SK-N-SH (cell line): ENCODE measurements at regions not wholly inside any gene's neighbourhood (a gene's known extent, or its start where the extent isn't known, plus 50 kb on each side); places are given as distances from the start of the nearest gene placed in this dataset.

Experiments
- CTCF ChIA-PET: fragments of 300-600, 350-600 bp; formaldehyde crosslinking; extraction: SDS; loops from one replicate; lab custom pipeline; 2021; lab: Yijun Ruan, JAX
- POLR2A ChIA-PET: fragments of 350-600 bp; sonication (Branson Sonifier 250); formaldehyde crosslinking; extraction: SDS; loops from one replicate; lab custom pipeline; 2020; ENCODE audit warnings: antibody characterized with exemption, inconsistent platforms; lab: Yijun Ruan, JAX
- DNase-seq: peaks from one replicate; pipeline ENCODE4 v3.0.0; 2012
- H2AFZ ChIP-seq: fragments of 200-600 bp; sonication (generic); 2 replicates; pipeline ENCODE4 v1.8.1; 2016; ENCODE audit warnings: antibody characterized with exemption, mild to moderate bottlenecking, low read depth
- H3F3A ChIP-seq: fragments of 200-600 bp; sonication (generic); replicated peaks from 2 replicates; pipeline ENCODE3; 2016; ENCODE audit warnings: antibody characterized with exemption, mild to moderate bottlenecking; ENCODE audit not compliant: insufficient read depth
- H3K27ac ChIP-seq, 2 experiments: fragments of 200-500 bp in 1 of 2; fragments of 200-600 bp in 1 of 2; sonication (Bioruptor generic) in 1 of 2; sonication (generic), shearing (Covaris generic) in 1 of 2; 2 replicates each; pipeline versions ENCODE4 v1.5.1 to v1.6.1; 2014 to 2016; ENCODE audit warnings: low read depth in 2 of 2, inconsistent platforms in 1 of 2, low read length in 1 of 2, mild to moderate bottlenecking in 1 of 2, mixed read lengths in 1 of 2
- H3K27me3 ChIP-seq: fragments of 200-600 bp; sonication (generic), shearing (Covaris generic); 2 replicates; pipeline ENCODE4 v1.6.1; 2016; ENCODE audit warnings: mixed run types; ENCODE audit not compliant: insufficient read depth
- H3K36me3 ChIP-seq, 2 experiments: fragments of 200-500 bp in 1 of 2; fragments of 200-600 bp in 1 of 2; sonication (Bioruptor generic) in 1 of 2; sonication (generic) in 1 of 2; replicated peaks in 1 of 2; 2 replicates each; pipeline versions ENCODE3 to v1.5.1; 2014 to 2016; ENCODE audit warnings: low read length in 1 of 2, mild to moderate bottlenecking in 1 of 2; ENCODE audit not compliant: insufficient read depth in 2 of 2, control insufficient read depth in 1 of 2
- H3K4me1 ChIP-seq, 2 experiments: fragments of 200-500 bp in 1 of 2; fragments of 200-600 bp in 1 of 2; sonication (Bioruptor generic) in 1 of 2; sonication (generic), shearing (Covaris generic) in 1 of 2; 2 replicates each; pipeline versions ENCODE4 v1.5.1 to v1.6.1; 2014 to 2016; ENCODE audit warnings: low read depth in 1 of 2, low read length in 1 of 2, mixed run types in 1 of 2; ENCODE audit not compliant: insufficient read depth in 2 of 2, control insufficient read depth in 1 of 2
- H3K4me2 ChIP-seq: fragments of 200-600 bp; sonication (generic), shearing (Covaris generic); 2 replicates; pipeline ENCODE4 v1.6.1; 2017; ENCODE audit warnings: mixed run types
- H3K4me3 ChIP-seq, 2 experiments: fragments of 200-500 bp in 1 of 2; fragments of 200-600 bp in 1 of 2; sonication (Bioruptor generic) in 1 of 2; sonication (generic), shearing (Covaris generic) in 1 of 2; 2 replicates each; pipeline versions ENCODE4 v1.5.1 to v1.8.1; 2014 to 2016; ENCODE audit warnings: low read depth in 2 of 2, inconsistent platforms in 1 of 2, low read length in 1 of 2, mild to moderate bottlenecking in 1 of 2, mixed read lengths in 1 of 2, moderate library complexity in 1 of 2
- H3K79me2 ChIP-seq: fragments of 200-600 bp; sonication (generic); 2 replicates; pipeline ENCODE4 v1.8.1; 2017; ENCODE audit warnings: mild to moderate bottlenecking; ENCODE audit not compliant: insufficient read depth
- H3K9ac ChIP-seq: fragments of 200-600 bp; sonication (generic); 2 replicates; pipeline ENCODE4 v1.6.1; 2017; ENCODE audit warnings: mixed run types
- H3K9me2 ChIP-seq: fragments of 200-600 bp; sonication (generic); 2 replicates; pipeline ENCODE4 v1.6.1; 2017; ENCODE audit warnings: mixed run types
- H3K9me3 ChIP-seq: fragments of 200-600 bp; sonication (generic); 2 replicates; pipeline ENCODE4 v1.6.1; 2017; ENCODE audit warnings: mixed run types, mild to moderate bottlenecking, moderate library complexity
- H4K20me1 ChIP-seq: fragments of 200-600 bp; sonication (generic); 2 replicates; pipeline ENCODE4 v1.6.1; 2017; ENCODE audit warnings: mild to moderate bottlenecking, mixed run types; ENCODE audit not compliant: insufficient read depth
- CTCF ChIP-seq: fragments of 200-600 bp; sonication (generic); IDR thresholded peaks from 2 replicates; pipeline ENCODE4 v1.6.1; 2017; ENCODE audit warnings: antibody characterized with exemption, mild to moderate bottlenecking, moderate library complexity
- MAX ChIP-seq: IDR thresholded peaks from 2 replicates; pipeline ENCODE4 v1.4.0; 2012; ENCODE audit warnings: low read depth
- NRF1 ChIP-seq: IDR thresholded peaks from 2 replicates; pipeline ENCODE4 v1.6.1; 2012; ENCODE audit warnings: low read depth, mild to moderate bottlenecking, low read length
- PBX3 ChIP-seq: IDR thresholded peaks from 2 replicates; pipeline ENCODE4; 2012
- POLR2AphosphoS5 ChIP-seq: IDR thresholded peaks from 2 replicates; pipeline ENCODE4 v1.6.1; 2012; ENCODE audit warnings: low read depth, low read length
- RCOR1 ChIP-seq: fragments of 150-350 bp; IDR thresholded peaks from 2 replicates; pipeline ENCODE4 v1.6.1; 2017; ENCODE audit warnings: antibody characterized with exemption, low read length
- REST ChIP-seq: IDR thresholded peaks from 2 replicates; pipeline ENCODE4 v1.6.1; 2012; ENCODE audit warnings: mild to moderate bottlenecking, low read depth, low read length, moderate library complexity
- TEAD4 ChIP-seq: IDR thresholded peaks from 2 replicates; pipeline ENCODE4 v1.4.0; 2012; ENCODE audit warnings: mild to moderate bottlenecking, borderline replicate concordance; ENCODE audit not compliant: insufficient read depth
- USF1 ChIP-seq: IDR thresholded peaks from 2 replicates; pipeline ENCODE4 v1.4.0; 2012; ENCODE audit warnings: low read depth, borderline replicate concordance
- WGBS: methylation state at CpG from one replicate; pipeline ENCODE4 v1.1.6; 2017; ENCODE audit warnings: low lambda C conversion rate; 5-methylcytosine and 5-hydroxymethylcytosine counted together

- Histone ChIP-seq H3F3A (no peaks in the 10 kb centered on the region), H4K20me1 (no peaks in the 10 kb centered on the region), H3K79me2 (no peaks in the 10 kb centered on the region), H3K9me3 (no peaks in the 10 kb centered on the region), H3K4me1 (peaks cover 0 to 11% of the 10 kb centered on the region in 2 experiments; a peak in 1 of 4 replicates), H3K4me3 (no peak overlapping the region), H3K4me2 (no peak overlapping the region), H3K36me3 (no peaks in the 10 kb centered on the region), H3K9me2 (no peaks in the 10 kb centered on the region), H3K27ac (no peak overlapping the region), H2AFZ (no peak overlapping the region), H3K27me3 (no peaks in the 10 kb centered on the region), H3K9ac (no peak overlapping the region)
- no peak for DNase-seq
- POLR2A ChIA-PET = no interaction called here
- WGBS = 82% methylated on average over 6 of the region's 8 CpGs
- CTCF ChIA-PET = interaction anchor here (0.9 kb wide), 1 partner anchor 143 kb away, joined by 3 read pairs; no protein-coding TSS in a partner anchor
- no peak for TF ChIP-seq POLR2AphosphoS5
- no peak for TF ChIP-seq TEAD4
- no peak for TF ChIP-seq CTCF
- TF ChIP-seq MAX = no peak
- TF ChIP-seq NRF1 = no peak
- TF ChIP-seq USF1 = no peak
- no peak for TF ChIP-seq REST
- no peak for TF ChIP-seq RCOR1
- no peak for TF ChIP-seq PBX3
These were observed 82.1 kb upstream of the F3 start for GRCh38 chr1:94623560-94624148.
